DND-41 (cell line): ENCODE measurements at regions not wholly inside any gene's neighbourhood (a gene's known extent, or its start where the extent isn't known, plus 50 kb on each side); places are given as distances from the start of the nearest gene placed in this dataset.

Experiments used
- ATAC-seq: fragments of 200-7000 bp; cut with Tn5 transposase; 3 replicates; pipeline ENCODE4 v1.9.1; 2021; ENCODE audit warnings: low read depth; ENCODE audit not compliant: insufficient read depth
- DNase-seq: peaks from one replicate; pipeline ENCODE4 v3.0.0-alpha.2; 2020
- H2AFZ ChIP-seq: 2 replicates; pipeline ENCODE4 v1.6.0; 2012; ENCODE audit warnings: low read depth, low read length
- H3K27ac ChIP-seq: 2 replicates; pipeline ENCODE4 v1.5.1; 2012; ENCODE audit warnings: low read length, inconsistent platforms
- H3K27me3 ChIP-seq: fragments of 200-600 bp; sonication (generic); 2 replicates; pipeline ENCODE4 v1.6.0; 2012; ENCODE audit warnings: low read length, mild to moderate bottlenecking, inconsistent platforms; ENCODE audit not compliant: insufficient read depth, poor library complexity
- H3K36me3 ChIP-seq: 2 replicates; pipeline ENCODE4 v1.5.1; 2012; ENCODE audit warnings: low read length, inconsistent platforms; ENCODE audit not compliant: insufficient read depth
- H3K4me1 ChIP-seq: 2 replicates; pipeline ENCODE4 v1.5.1; 2012; ENCODE audit warnings: mild to moderate bottlenecking, low read length; ENCODE audit not compliant: insufficient read depth
- H3K4me2 ChIP-seq: 2 replicates; pipeline ENCODE4 v1.6.0; 2012; ENCODE audit warnings: mild to moderate bottlenecking, moderate library complexity, low read length, inconsistent platforms; ENCODE audit not compliant: insufficient read depth
- H3K4me3 ChIP-seq, 2 experiments: fragments of 200-600 bp in 1 of 2; shearing (Covaris generic) in 1 of 2; 2 replicates each; pipeline ENCODE4 v1.5.1; 2012 to 2016; ENCODE audit warnings: inconsistent platforms in 2 of 2, low read length in 2 of 2, mild to moderate bottlenecking in 2 of 2, low read depth in 1 of 2, moderate library complexity in 1 of 2
- H3K79me2 ChIP-seq: 2 replicates; pipeline ENCODE4 v1.6.0; 2012; ENCODE audit warnings: low read length, inconsistent platforms; ENCODE audit not compliant: insufficient read depth
- H3K9ac ChIP-seq: 2 replicates; pipeline ENCODE4 v1.6.0; 2012; ENCODE audit warnings: low read depth, mild to moderate bottlenecking, inconsistent platforms, low read length, moderate library complexity
- H3K9me3 ChIP-seq: 2 replicates; pipeline ENCODE4 v1.5.1; 2012; ENCODE audit warnings: low read length, moderate library complexity, mild to moderate bottlenecking, inconsistent platforms; ENCODE audit not compliant: insufficient read depth, severe bottlenecking
- H4K20me1 ChIP-seq: 2 replicates; pipeline ENCODE4 v1.6.0; 2012; ENCODE audit warnings: low read length; ENCODE audit not compliant: insufficient read depth
- CTCF ChIP-seq: IDR thresholded peaks from 2 replicates; pipeline ENCODE4 v1.5.1; 2012; ENCODE audit warnings: borderline replicate concordance, low read length, moderate library complexity, mild to moderate bottlenecking; ENCODE audit not compliant: poor library complexity, severe bottlenecking; ENCODE audit errors: extremely low read depth
- EZH2 ChIP-seq: IDR thresholded peaks from 3 replicates; pipeline ENCODE4 v1.6.1; 2012; ENCODE audit warnings: borderline replicate concordance, low read depth, mild to moderate bottlenecking, moderate library complexity, low read length, inconsistent platforms; ENCODE audit not compliant: severe bottlenecking

- no peak overlapping the region for H3K9ac ChIP-seq
- H3K27ac ChIP-seq = no peak overlapping the region
- no peaks in the 10 kb centered on the region for H4K20me1 ChIP-seq
- ATAC-seq (no peak), DNase-seq (no peak)
- TF ChIP-seq CTCF (no peak), EZH2 (no peak)
- H3K4me1 ChIP-seq = no peaks in the 10 kb centered on the region
- no peak overlapping the region for H3K4me2 ChIP-seq
- no peaks in the 10 kb centered on the region for H3K9me3 ChIP-seq
- H3K4me3 ChIP-seq = no peak overlapping the region
- no peaks in the 10 kb centered on the region for H3K27me3 ChIP-seq
- H3K36me3 ChIP-seq = no peaks in the 10 kb centered on the region
- H2AFZ ChIP-seq = no peak overlapping the region
- no peaks in the 10 kb centered on the region for H3K79me2 ChIP-seq
Observed at GRCh38 chr9:107975426-107976010, 485.9 kb upstream of the KLF4 start.

DNA sequence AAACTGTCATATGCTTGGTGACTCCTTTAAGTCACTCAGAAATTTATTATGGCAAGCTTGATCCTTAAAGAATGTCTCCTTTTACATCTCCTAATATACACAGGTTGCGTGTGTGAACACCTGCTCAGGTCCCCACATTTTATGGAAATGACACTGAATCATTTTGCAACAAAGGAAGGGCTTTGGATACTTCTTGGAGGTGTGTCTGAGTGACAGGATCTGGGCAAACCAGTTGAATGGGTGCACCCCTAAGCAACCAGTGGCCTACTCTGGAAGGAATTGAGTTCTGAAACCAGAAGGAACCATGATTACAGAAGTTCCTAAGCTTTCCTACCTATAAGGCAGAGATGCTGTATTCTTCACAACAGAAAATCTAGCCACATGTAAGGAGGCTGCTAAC, 483.9 kb upstream of the KLF4 start:
- Histone ChIP-seq H3K27me3 (no peaks in the 10 kb centered on the region), H4K20me1 (no peaks in the 10 kb centered on the region), H3K4me1 (no peaks in the 10 kb centered on the region), H3K4me2 (no peak overlapping the region), H3K79me2 (no peaks in the 10 kb centered on the region), H3K36me3 (no peaks in the 10 kb centered on the region), H3K9me3 (no peaks in the 10 kb centered on the region), H3K9ac (no peak overlapping the region), H3K4me3 (no peak overlapping the region), H2AFZ (no peak overlapping the region), H3K27ac (no peak overlapping the region)
- ATAC-seq = no peak
- DNase-seq = no peak
- TF ChIP-seq CTCF (no peak), EZH2 (no peak)

DNA sequence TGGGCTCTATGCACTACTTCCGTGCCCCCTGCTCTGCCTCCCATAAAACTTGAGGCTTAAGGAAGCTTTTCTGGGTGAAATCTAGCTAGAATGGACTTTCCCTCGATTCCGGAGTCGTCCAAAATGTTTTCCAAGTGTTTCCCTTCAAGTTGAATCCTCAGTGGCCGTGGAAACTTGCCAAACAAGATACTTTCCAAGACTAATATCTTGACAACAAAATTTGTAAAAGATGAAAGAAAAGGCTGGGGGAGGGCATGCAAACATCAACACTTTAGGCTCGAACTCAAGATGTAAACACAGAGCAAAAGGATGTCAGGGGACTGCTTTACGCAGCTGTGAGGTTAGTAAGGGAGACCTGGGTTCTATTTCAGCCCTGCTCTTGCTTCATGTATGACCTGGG, 482.8 kb upstream of the KLF4 start:
- ATAC-seq (no peak), DNase-seq (no peak)
- Histone ChIP-seq H3K4me2 (no peak overlapping the region), H3K27ac (no peak overlapping the region), H3K4me3 (no peak overlapping the region), H3K36me3 (no peaks in the 10 kb centered on the region), H3K9me3 (no peaks in the 10 kb centered on the region), H3K79me2 (no peaks in the 10 kb centered on the region), H4K20me1 (no peaks in the 10 kb centered on the region), H3K4me1 (no peaks in the 10 kb centered on the region), H2AFZ (no peak overlapping the region), H3K9ac (no peak overlapping the region), H3K27me3 (no peaks in the 10 kb centered on the region)
- TF ChIP-seq CTCF (no peak), EZH2 (no peak)

- Histone ChIP-seq H3K27me3 (no peaks in the 10 kb centered on the region), H3K9ac (no peak overlapping the region), H3K4me2 (no peak overlapping the region), H3K36me3 (no peaks in the 10 kb centered on the region), H2AFZ (no peak overlapping the region), H3K79me2 (no peaks in the 10 kb centered on the region), H4K20me1 (no peaks in the 10 kb centered on the region), H3K27ac (no peak overlapping the region), H3K9me3 (no peaks in the 10 kb centered on the region), H3K4me1 (no peaks in the 10 kb centered on the region), H3K4me3 (no peak overlapping the region)
- ATAC-seq (no peak), DNase-seq (no peak)
- TF ChIP-seq CTCF (no peak), EZH2 (no peak)
Observed at GRCh38 chr9:107971241-107971640, 481.7 kb upstream of the KLF4 start.
